ENCODE measurements at regions not wholly inside any gene's neighbourhood (a gene's known extent, or its start where the extent isn't known, plus 50 kb on each side); places are given as distances from the start of the nearest gene placed in this dataset.

GRCh38 chrX:7545564-7545963 lies 297.4 kb upstream of the VCX start:
- TF ChIP-seq CTCF (IDR thresholded peaks at IDR 0.05; ENCODE audit: insufficient read depth, low read length) (no peak), POLR2AphosphoS5 (IDR thresholded peaks at IDR 0.05; ENCODE audit: low read depth) (no peak)
